Lung (tissue), 11 donors: ENCODE measurements at regions not wholly inside any gene's neighbourhood (a gene's known extent, or its start where the extent isn't known, plus 50 kb on each side); places are given as distances from the start of the nearest gene placed in this dataset.

Experiments used
- ATAC-seq: fragments of 200-7000 bp; cut with Tn5 transposase; one replicate; pipeline ENCODE4 v1.9.1; 2020; ENCODE audit warnings: moderate number of reproducible peaks; ENCODE audit not compliant: insufficient read depth, low FRiP score
- DNase-seq, 3 donors: peaks; one replicate each; pipeline ENCODE4 v3.0.0-alpha.2; 2013 to 2017
- H3K27ac ChIP-seq, 2 donors: one replicate each; pipeline ENCODE4 v1.5.1; 2013; ENCODE audit warnings: mild to moderate bottlenecking in 2 of 2, moderate library complexity in 2 of 2, control low read depth in 1 of 2, inconsistent platforms in 1 of 2, low read depth in 1 of 2, low read length in 1 of 2
- H3K27me3 ChIP-seq, 3 donors: one replicate each; pipeline ENCODE4 v1.5.1; 2013; ENCODE audit warnings: low read length in 2 of 3; ENCODE audit not compliant: control insufficient read depth in 3 of 3, insufficient read depth in 3 of 3
- H3K36me3 ChIP-seq, 4 donors: one replicate each; pipeline ENCODE4 v1.5.1; 2013; ENCODE audit warnings: low read length in 4 of 4, mild to moderate bottlenecking in 1 of 4, moderate library complexity in 1 of 4; ENCODE audit not compliant: control insufficient read depth in 4 of 4, insufficient read depth in 4 of 4
- H3K4me1 ChIP-seq, 5 donors: one replicate each; pipeline ENCODE4 v1.5.1; 2013; ENCODE audit warnings: low read length in 5 of 5, mild to moderate bottlenecking in 2 of 5, moderate library complexity in 1 of 5; ENCODE audit not compliant: control insufficient read depth in 5 of 5, insufficient read depth in 5 of 5
- H3K4me3 ChIP-seq: one replicate; pipeline ENCODE4 v1.5.1; 2013; ENCODE audit warnings: mild to moderate bottlenecking, control low read depth, moderate library complexity
- H3K9ac ChIP-seq, 2 donors: one replicate each; pipeline ENCODE4 v1.5.1; 2013; ENCODE audit warnings: low read length in 2 of 2, control low read depth in 1 of 2; ENCODE audit not compliant: insufficient read depth in 1 of 2
- H3K9me3 ChIP-seq, 4 donors: one replicate each; pipeline ENCODE4 v1.5.1; 2013; ENCODE audit warnings: low read length in 3 of 4, mild to moderate bottlenecking in 1 of 4, moderate library complexity in 1 of 4; ENCODE audit not compliant: control insufficient read depth in 4 of 4, insufficient read depth in 3 of 4
- CTCF ChIP-seq: IDR thresholded peaks from 2 replicates; pipeline ENCODE4 v1.5.1; 2012; ENCODE audit warnings: mild to moderate bottlenecking; ENCODE audit errors: control extremely low read depth, extremely low read depth
- WGBS, 2 donors: extraction: QIAGEN DNeasy Blood & Tissue Kit; methylation state at CpG; one replicate each; pipeline ENCODE4 v1.1.7; 2013; 5-methylcytosine and 5-hydroxymethylcytosine counted together
- donor health status: control.
- donor health status: control.
- donor health status: Bipolar disorder and iron deficiency.
- donor health status: healthy.
- donor health status: DM: yes; HTN: yes; CAD: no.

DNA sequence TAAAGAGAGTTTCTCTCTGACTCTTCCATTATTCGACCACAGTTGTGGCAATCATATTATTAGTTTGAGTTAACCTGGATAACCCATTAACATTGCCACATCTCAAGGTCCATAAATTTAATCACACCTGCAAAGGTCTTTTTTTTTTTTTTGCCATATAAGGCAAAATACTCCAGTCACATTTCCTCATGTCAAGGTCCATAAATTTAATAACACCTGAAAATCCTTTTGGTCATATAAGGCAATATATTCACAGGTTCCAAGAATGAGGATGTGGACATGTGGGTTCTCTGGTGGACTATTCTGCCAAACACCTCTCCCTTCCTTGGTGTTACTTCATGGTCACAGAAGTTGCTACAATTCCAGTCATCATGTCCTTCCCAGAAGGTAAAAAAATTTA lies 213.5 kb upstream of the COX7C start:
- no peaks in the 10 kb centered on the region for H3K4me1 ChIP-seq
- H3K9ac ChIP-seq: no peak overlapping the region
- no peaks in the 10 kb centered on the region for H3K27me3 ChIP-seq
- TF ChIP-seq CTCF: no peak
- no peaks in the 10 kb centered on the region for H3K36me3 ChIP-seq
- ATAC-seq (no peak), DNase-seq (no peak)
- H3K4me3 ChIP-seq: no peak overlapping the region
- no peak overlapping the region for H3K27ac ChIP-seq
- 91 to 94% methylated on average over 1 of the region's 1 CpG for WGBS, 2 donors
- no peaks in the 10 kb centered on the region for H3K9me3 ChIP-seq

- no peaks in the 10 kb centered on the region for H3K27me3 ChIP-seq
- no peaks in the 10 kb centered on the region for H3K36me3 ChIP-seq
- 78 to 83% methylated on average over 2 of the region's 2 CpGs for WGBS, 2 donors
- DNase-seq (no peak), ATAC-seq (no peak)
- H3K4me3 ChIP-seq: no peak overlapping the region
- no peak overlapping the region for H3K9ac ChIP-seq
- H3K27ac ChIP-seq: no peak overlapping the region
- H3K4me1 ChIP-seq: no peaks in the 10 kb centered on the region
- H3K9me3 ChIP-seq: no peaks in the 10 kb centered on the region
- no peak for TF ChIP-seq CTCF
Measured at GRCh38 chr5:86407711-86408110, 210.0 kb upstream of the COX7C start.

- no peak overlapping the region for H3K4me3 ChIP-seq
- H3K4me1 ChIP-seq: no peaks in the 10 kb centered on the region
- H3K36me3 ChIP-seq: no peaks in the 10 kb centered on the region
- H3K9me3 ChIP-seq: no peaks in the 10 kb centered on the region
- no peak for TF ChIP-seq CTCF
- H3K27me3 ChIP-seq: no peaks in the 10 kb centered on the region
- DNase-seq: no peak
- 84 to 94% methylated on average over 1 of the region's 1 CpG for WGBS, 2 donors
- no peak overlapping the region for H3K27ac ChIP-seq
- no peak overlapping the region for H3K9ac ChIP-seq
- ATAC-seq: no peak
Measured at GRCh38 chr5:86411596-86411995, 206.1 kb upstream of the COX7C start.

DNA sequence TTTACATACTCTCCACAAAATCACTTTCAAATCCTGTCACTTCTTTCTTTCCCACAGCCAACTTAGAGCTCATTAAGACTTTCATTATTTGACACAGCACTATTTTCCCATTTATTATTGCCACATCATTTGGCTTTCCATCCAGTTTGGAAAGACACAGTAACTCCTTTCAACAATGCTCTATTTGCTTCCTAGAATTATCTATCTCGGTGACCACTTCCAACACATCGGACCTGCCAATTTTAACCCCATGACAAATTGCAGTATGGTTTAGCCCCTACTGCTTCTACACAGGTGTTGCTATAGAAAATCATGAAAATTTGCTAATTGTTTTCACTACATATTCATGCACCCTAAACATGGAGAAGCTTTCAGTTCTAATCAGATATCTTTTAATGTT lies 190.6 kb upstream of the COX7C start:
- no peaks in the 10 kb centered on the region for H3K27me3 ChIP-seq
- no peak overlapping the region for H3K4me3 ChIP-seq
- no peak for TF ChIP-seq CTCF
- H3K36me3 ChIP-seq: no peaks in the 10 kb centered on the region
- H3K9me3 ChIP-seq: peaks cover 0 to 2% (median 0%) of the 10 kb centered on the region in 4 donors
- ATAC-seq (no peak), DNase-seq (no peak)
- no peak overlapping the region for H3K27ac ChIP-seq
- H3K9ac ChIP-seq: no peak overlapping the region
- no peaks in the 10 kb centered on the region for H3K4me1 ChIP-seq
- WGBS, 2 donors: 91 to 93% methylated on average over 2 of the region's 2 CpGs
